Heart right ventricle (tissue), 16 donors: ENCODE measurements at regions not wholly inside any gene's neighbourhood (a gene's known extent, or its start where the extent isn't known, plus 50 kb on each side); places are given as distances from the start of the nearest gene placed in this dataset.

ENCODE experiments used
- ATAC-seq, 8 donors: fragments of 200-7000 bp; cut with Tn5 transposase; one replicate each; pipeline ENCODE4 v1.9.1; 2020; ENCODE audit warnings: mild to moderate bottlenecking in 8 of 8, moderate library complexity in 8 of 8, moderate number of reproducible peaks in 1 of 8
- DNase-seq, 2 donors: peaks; one replicate each; pipeline ENCODE4 v3.0.0-alpha.2; 2020
- H3K27ac ChIP-seq, 10 donors: fragments of 200-600 bp; sonication (generic) in 2 of 10; one replicate each; pipeline versions ENCODE4 v1.5.0 to v1.8.0; 2020 to 2022; ENCODE audit warnings: mild to moderate bottlenecking in 3 of 10
- H3K27me3 ChIP-seq, 7 donors: fragments of 200-600 bp; one replicate each; pipeline ENCODE4 v1.8.0; 2021 to 2022; ENCODE audit warnings: mild to moderate bottlenecking in 2 of 7
- H3K36me3 ChIP-seq, 9 donors: fragments of 200-600 bp; sonication (generic) in 1 of 9; one replicate each; pipeline versions ENCODE4 v1.5.0 to v1.8.0; 2020 to 2022; ENCODE audit warnings: mild to moderate bottlenecking in 2 of 9
- H3K4me1 ChIP-seq, 9 donors: fragments of 200-600 bp; sonication (generic) in 1 of 9; one replicate each; pipeline versions ENCODE4 v1.5.0 to v1.8.0; 2020 to 2022; ENCODE audit warnings: mild to moderate bottlenecking in 4 of 9
- H3K4me3 ChIP-seq, 10 donors: fragments of 200-600 bp; sonication (generic) in 2 of 10; one replicate each; pipeline versions ENCODE4 v1.5.0 to v1.8.0; 2020 to 2022; ENCODE audit warnings: mild to moderate bottlenecking in 7 of 10, moderate library complexity in 2 of 10
- H3K9me3 ChIP-seq, 11 donors: fragments of 200-600 bp in 10 of 11; sonication (generic) in 2 of 11; one replicate each; pipeline versions ENCODE4 v1.5.0 to v1.8.0; 2013 to 2022; ENCODE audit warnings: mild to moderate bottlenecking in 2 of 11, control low read depth in 1 of 11, moderate library complexity in 1 of 11
- WGBS, 2 donors: extraction: QIAGEN DNeasy Blood & Tissue Kit; methylation state at CpG; one replicate each; pipeline ENCODE4 v1.1.7; 2013; ENCODE audit warnings: inconsistent platforms in 1 of 2; 5-methylcytosine and 5-hydroxymethylcytosine counted together
- intact Hi-C, 10 donors: fragments of 100-400 bp; cut with DNase I; formaldehyde crosslinking; loops; one replicate each; pipeline versions ENCODE4 v1.11.1 to v1.14.2; 2022
- TF ChIP-seq, protein P1 (sequence below), 9 donors: fragments of 200-600 bp; sonication (generic) in 2 of 9; IDR thresholded peaks; one replicate each; pipeline versions ENCODE4 v1.5.0 to v1.8.0; 2021 to 2022; ENCODE audit warnings: antibody characterized with exemption in 9 of 9, mild to moderate bottlenecking in 5 of 9, moderate library complexity in 1 of 9
- donor health status: Arrhythmogenic right ventricular cardiomyopathy.
- donor health status: ischemic (EF 13 %, LVEDD 7.1; RV severe dilation, severe dysfunction).
- donor health status: healthy with polysubstance abuse.
- donor health status: DM: no; HTN: yes; CAD: no.
- donor health status: DM: no; HTN: no; CAD: no.
- donor health status: ischemic (EF 25% LVEDD 6.9; RV normal size, moderate dysfunction).
- donor health status: ischemic (EF 25% LVEDD 5.7; RV mildly dilated, moderate dysfunction).
- donor health status: healthy.
- donor health status: DM: yes; HTN: yes; CAD: no.
- donor health status: Ischemic cardiomyopathy.
- donor health status: ischemic (EF 35%, LVEDD 5.7; RV mildly dilated, moderate dysfunction).
- donor health status: nonischemic (EF 11% LVEDD 7.7; RV severe dilation, severe dysfunction).
- donor health status: DM: yes; HTN: yes; CAD: no.
- donor health status: PGD.
- donor health status: ischemic (EF 29% LVEDD 5.4; RV normal size, mild dysfunction).
- donor health status: nonischemic (EF 23%, LVEDD 6.1; RV moderate dilation, normal function).

DNA sequence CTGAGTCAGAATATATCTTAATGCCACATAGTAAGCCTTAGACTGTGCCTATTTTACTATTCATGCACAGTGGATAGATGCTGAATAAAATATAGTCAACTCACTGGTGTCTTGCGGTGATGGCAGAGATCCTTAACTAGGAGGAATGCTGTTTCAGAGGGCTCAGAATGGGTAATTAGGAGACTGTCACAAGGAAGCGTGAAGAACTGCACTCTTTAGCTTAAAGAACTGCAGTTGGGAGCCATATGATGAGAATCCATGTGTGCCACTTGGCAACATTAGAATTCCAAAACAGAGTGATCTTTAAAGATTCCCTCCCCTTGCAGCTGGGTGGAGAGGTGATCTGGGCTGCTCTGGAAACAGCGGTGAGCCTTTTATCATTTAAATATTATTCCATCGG, 357.6 kb downstream of the MCTP2 start:
- no peak for DNase-seq
- Histone ChIP-seq H3K4me3 (no peak overlapping the region), H3K36me3 (no peaks in the 10 kb centered on the region), H3K27ac (no peak overlapping the region), H3K27me3 (peaks cover 0 to 48% (median 0%) of the 10 kb centered on the region in 7 donors), H3K4me1 (peaks cover 0 to 17% (median 3%) of the 10 kb centered on the region in 9 donors), H3K9me3 (peaks cover 0 to 4% (median 0%) of the 10 kb centered on the region in 11 donors)
- ATAC-seq = no peak
- TF ChIP-seq, protein P1, sequence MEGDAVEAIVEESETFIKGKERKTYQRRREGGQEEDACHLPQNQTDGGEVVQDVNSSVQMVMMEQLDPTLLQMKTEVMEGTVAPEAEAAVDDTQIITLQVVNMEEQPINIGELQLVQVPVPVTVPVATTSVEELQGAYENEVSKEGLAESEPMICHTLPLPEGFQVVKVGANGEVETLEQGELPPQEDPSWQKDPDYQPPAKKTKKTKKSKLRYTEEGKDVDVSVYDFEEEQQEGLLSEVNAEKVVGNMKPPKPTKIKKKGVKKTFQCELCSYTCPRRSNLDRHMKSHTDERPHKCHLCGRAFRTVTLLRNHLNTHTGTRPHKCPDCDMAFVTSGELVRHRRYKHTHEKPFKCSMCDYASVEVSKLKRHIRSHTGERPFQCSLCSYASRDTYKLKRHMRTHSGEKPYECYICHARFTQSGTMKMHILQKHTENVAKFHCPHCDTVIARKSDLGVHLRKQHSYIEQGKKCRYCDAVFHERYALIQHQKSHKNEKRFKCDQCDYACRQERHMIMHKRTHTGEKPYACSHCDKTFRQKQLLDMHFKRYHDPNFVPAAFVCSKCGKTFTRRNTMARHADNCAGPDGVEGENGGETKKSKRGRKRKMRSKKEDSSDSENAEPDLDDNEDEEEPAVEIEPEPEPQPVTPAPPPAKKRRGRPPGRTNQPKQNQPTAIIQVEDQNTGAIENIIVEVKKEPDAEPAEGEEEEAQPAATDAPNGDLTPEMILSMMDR (IDR thresholded peaks at IDR 0.05) = no peak
- WGBS, 2 donors = 95 to 96% methylated on average over 4 of the region's 4 CpGs
- intact Hi-C loops = no loop called here

DNA sequence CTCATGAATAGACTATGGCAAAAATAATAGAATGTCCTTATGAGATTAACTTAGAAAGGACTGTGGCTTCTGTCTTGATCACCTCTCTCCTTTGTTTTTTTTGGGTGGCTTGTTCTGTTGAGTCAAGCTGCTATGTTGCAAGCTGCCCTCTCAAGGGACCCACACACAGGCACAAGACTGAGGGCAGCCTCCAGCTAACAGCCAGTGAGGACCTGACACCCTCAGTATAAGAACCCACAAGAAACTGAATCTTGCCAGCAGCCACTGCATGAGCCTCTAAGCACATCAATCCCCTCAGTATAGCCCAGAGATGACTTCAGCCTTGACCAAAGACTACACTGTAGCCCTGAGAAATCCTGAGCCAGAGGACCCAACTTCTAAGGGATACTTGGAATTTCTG, 361.1 kb downstream of the MCTP2 start:
- ATAC-seq = no peak
- DNase-seq = no peak
- Histone ChIP-seq H3K36me3 (no peaks in the 10 kb centered on the region), H3K9me3 (peaks cover 0 to 4% (median 0%) of the 10 kb centered on the region in 11 donors), H3K4me1 (no peaks in the 10 kb centered on the region), H3K27me3 (peaks cover 0 to 22% (median 0%) of the 10 kb centered on the region in 7 donors), H3K27ac (no peak overlapping the region), H3K4me3 (no peak overlapping the region)
- TF ChIP-seq, protein P1 (IDR thresholded peaks at IDR 0.05) = no peak
- intact Hi-C loops = no loop called here

- H3K9me3 ChIP-seq = peaks cover 0 to 4% (median 0%) of the 10 kb centered on the region in 11 donors
- WGBS, 2 donors = 90 to 95% methylated on average over 1 of the region's 1 CpG
- TF ChIP-seq, protein P1 (IDR thresholded peaks at IDR 0.05) = no peak
- no peaks in the 10 kb centered on the region for H3K36me3 ChIP-seq
- ATAC-seq = no peak
- intact Hi-C loops = no loop called here
- H3K4me3 ChIP-seq = no peak overlapping the region
- peaks cover 0 to 14% (median 0%) of the 10 kb centered on the region in 7 donors for H3K27me3 ChIP-seq
- no peaks in the 10 kb centered on the region for H3K4me1 ChIP-seq
- no peak for DNase-seq
- no peak overlapping the region for H3K27ac ChIP-seq
Measured at GRCh38 chr15:94596707-94597106, 365.3 kb downstream of the MCTP2 start.

DNA sequence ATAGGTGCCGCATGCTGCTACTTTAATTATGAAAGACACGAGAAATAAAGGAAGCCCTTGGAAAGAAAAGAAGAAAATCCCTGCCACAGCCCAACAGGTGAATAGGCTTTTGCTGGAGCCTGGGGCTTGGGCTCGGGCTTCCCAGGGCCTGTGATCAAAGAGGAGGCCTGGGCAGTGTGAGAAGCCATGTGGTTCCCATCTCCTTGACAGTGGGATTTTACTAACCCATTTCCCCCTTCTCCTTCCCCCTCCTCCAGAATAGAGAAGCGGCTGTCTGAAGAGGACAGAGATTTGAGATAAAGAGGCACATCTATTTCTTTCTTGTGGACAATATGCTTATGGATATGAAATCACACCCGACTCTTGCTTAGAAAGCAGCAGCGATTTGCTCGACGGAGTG, 369.1 kb downstream of the MCTP2 start:
- ATAC-seq (no peak), DNase-seq (no peak)
- WGBS, 2 donors = 77 to 80% methylated on average over 8 of the region's 8 CpGs
- Histone ChIP-seq H3K4me1 (no peaks in the 10 kb centered on the region), H3K27ac (no peak overlapping the region), H3K9me3 (no peaks in the 10 kb centered on the region), H3K36me3 (no peaks in the 10 kb centered on the region), H3K4me3 (no peak overlapping the region), H3K27me3 (peaks cover 0 to 6% (median 0%) of the 10 kb centered on the region in 7 donors)
- TF ChIP-seq, protein P1 (IDR thresholded peaks at IDR 0.05) = no peak
- intact Hi-C loops = no loop called here
